Iris pigment epithelial cell (primary cell): ENCODE measurements at regions not wholly inside any gene's neighbourhood (a gene's known extent, or its start where the extent isn't known, plus 50 kb on each side); places are given as distances from the start of the nearest gene placed in this dataset.

Experiments
- DNase-seq: peaks from one replicate; pipeline ENCODE4 v3.0.0-alpha.2; 2011; ENCODE audit warnings: low read depth

DNA sequence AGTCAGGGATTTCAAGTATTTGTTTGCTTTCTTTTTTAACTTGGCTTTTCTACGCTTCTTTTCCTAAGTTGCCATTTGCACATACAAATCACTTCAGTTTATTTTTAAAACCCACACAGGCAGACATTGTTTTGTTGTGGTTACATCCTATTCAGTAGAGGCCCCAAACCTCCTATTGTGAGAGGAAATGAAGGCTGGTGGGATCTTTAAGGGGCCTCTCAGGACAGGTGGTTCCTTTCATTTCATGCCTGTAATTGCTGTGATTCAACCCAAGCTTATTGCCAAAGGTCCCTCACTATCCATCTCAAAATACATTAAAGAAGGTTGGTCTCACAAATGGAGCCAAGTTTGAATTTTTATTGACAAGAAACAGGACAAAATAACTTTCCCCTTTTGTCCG is 257.1 kb downstream of the ADAMTS20 start:
- DNase-seq = no peak

- no peak for DNase-seq
These were observed 257.9 kb downstream of the ADAMTS20 start for GRCh38 chr12:43294147-43294546.

GRCh38 chr12:43293396-43293795 is 258.6 kb downstream of the ADAMTS20 start:
- peak; percentile 86 for DNase-seq

GRCh38 chr12:43292699-43293098 is 259.3 kb downstream of the ADAMTS20 start:
- DNase-seq = peak; percentile 82

DNA sequence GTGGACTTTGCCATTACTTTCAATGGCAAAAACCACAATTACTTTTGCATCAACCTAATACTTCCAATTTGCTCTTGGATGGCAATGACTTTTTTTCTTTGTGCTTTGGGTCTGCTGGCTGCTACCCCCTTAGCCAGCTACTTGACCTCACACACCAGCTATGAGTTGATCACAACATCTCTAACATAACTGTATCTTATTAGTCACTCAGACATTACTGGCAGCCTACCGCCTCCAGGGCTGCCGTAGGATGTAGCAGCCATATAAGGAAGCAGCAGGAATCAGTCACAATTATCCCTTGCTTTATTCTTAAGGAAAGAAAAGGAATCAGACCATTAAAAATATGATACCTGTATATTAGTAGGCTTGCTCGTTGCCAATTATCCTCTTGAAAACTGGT is 260.5 kb downstream of the ADAMTS20 start:
- peak; percentile 95 for DNase-seq

DNA sequence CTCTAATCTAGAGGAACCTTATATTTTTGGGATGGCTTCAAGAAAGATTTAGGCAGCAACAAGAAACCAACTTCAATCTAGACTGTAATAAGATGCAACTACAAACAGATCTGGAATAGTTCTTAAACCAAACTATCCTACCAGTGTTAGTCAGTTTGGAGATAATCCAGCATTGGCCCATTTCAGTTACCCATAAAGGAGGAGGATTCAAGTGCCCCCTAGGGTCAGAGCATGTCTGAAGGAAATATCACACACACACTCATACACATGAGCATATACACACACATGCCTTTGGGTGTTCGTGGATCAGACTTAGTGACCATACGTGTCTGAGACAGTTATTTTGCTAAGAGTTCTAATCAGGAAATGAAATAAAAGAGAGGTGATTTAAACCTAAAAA is 261.2 kb downstream of the ADAMTS20 start:
- DNase-seq = peak; percentile 52

DNA sequence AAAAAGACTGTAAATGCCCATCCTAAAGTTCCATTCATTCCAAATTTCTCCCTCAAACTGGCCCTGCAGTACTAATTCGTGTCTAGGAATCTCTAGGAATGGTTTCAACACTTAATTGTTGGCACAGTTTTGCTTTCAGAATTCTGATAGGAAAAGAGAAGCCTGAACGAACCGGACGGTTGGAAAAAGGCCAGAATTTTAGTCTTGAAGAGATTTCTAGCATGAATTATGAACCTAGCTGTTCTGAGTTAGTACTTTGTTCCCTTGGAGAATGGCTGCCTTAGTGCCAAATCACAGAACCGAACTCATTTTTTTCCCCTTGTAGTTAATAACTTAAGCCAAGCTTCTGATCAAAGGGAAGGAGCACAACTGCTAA is 262.6 kb downstream of the ADAMTS20 start:
- DNase-seq = peak; percentile 40

DNA sequence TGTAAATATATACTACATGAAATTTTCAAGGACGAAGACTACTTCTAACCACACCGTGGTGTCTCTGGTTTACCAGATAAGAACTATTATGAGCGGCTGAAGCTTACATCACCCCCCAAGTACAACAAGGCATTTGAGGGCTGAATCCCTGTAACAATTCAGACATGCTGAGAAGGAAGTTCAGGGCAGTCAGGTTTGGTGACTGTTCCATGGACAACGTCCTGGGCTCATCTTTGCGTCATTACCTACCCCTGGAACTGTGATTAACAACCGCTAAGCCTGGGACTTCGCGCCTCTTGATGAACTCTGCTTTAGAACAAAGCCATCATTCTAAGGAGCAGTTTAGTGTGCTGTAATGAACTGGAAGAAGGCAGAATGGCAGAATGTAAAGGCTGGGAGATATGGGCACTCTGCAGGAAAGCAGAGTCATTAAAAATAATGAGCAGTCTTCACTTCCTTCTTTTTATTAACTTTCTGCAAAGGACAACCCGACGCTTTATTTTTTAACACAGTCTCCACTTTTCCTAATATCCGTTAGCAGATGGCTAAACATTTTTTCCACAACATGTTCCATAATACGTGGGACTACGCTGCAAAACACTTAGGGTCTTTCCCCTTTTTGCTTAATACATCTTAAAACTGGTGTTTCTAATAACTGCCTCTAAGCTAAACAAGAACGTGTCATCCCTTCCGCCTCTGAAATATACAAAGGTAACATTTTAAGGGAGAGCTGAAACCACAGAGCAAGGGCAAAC is 263.2 kb downstream of the ADAMTS20 start:
- no peak for DNase-seq

GRCh38 chr12:43287706-43288383 is 264.2 kb downstream of the ADAMTS20 start:
- DNase-seq = no peak

GRCh38 chr12:43286986-43287385 is 265.0 kb downstream of the ADAMTS20 start:
- DNase-seq = no peak

- peak; percentile 98 for DNase-seq
These were observed 266.8 kb downstream of the ADAMTS20 start for GRCh38 chr12:43285159-43285598.

- peak; percentile 61 for DNase-seq
These were observed 267.4 kb downstream of the ADAMTS20 start for GRCh38 chr12:43284486-43285158.

- no peak for DNase-seq
These were observed 268.8 kb downstream of the ADAMTS20 start for GRCh38 chr12:43283206-43283605.

DNA sequence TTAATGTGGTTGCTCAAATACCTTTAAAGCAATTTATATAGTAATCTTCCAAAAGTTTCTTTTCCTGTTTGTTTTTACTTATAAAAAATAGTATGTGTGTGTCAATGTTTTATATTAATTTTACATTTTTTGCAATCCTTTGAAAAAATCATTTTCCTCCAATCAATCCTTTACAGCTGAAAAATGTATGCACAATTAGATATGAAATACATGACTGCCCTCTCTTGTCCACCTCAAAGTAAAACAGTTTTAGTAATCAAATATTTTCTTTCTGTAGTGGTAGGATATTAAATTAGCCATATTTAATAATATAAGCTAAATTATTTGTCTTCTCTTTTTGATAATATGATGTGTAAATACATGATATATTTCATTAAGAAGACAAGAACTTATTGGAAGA is 269.9 kb downstream of the ADAMTS20 start:
- peak; percentile 54 for DNase-seq

DNA sequence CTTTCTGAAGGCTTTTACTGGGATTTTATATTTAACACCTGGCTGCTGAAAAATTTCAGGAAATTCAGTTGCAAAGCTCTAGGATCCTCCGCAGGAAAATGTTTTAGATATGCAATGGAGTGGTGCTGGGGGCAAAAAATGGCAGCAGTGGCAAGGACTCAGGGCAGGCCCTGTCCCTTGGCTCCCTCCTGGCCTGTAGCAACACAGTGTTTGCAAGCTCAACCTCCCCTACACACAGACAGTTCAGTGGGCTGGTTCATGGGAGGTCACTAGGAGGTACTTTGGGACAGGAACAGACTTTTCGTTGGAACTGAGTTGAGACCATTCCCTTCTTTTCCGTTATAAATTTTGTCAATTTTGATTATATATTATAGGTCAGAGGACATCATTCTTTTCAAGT is 270.4 kb downstream of the ADAMTS20 start:
- no peak for DNase-seq

DNA sequence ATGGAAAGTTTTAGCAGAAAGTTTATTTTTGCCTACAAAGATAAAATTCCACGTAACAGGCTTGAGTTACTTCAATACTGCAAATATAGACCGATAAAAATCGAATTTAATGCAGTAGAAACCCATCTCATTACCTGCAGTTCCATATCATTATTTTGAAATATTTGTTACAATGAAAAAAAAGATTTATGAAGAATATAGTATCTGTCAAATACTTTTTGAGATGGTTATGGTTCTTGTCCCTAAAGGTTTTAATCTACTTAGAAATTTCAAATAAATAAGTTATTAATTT is 273.5 kb downstream of the ADAMTS20 start:
- DNase-seq = no peak

GRCh38 chr12:43277651-43278540 is 274.1 kb downstream of the ADAMTS20 start:
- peak; percentile 86 for DNase-seq

DNA sequence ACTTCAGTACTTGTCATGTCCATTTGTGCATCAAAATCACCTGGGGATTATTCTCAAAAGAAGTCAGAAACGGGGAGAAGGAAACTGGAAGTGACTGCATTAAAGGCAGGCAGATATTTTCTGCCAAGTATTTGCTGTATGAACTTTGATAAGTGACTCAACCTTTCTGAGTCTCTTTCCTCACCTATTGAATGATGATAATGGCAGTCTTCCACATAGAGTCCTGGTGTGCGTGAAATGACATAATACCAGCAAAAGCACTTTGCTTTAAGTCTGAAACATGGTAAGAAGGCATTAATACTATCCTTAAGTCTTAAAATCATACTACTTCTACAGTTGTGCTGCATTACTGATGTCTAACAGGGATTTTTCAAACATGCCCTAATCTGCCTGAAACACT is 278.5 kb downstream of the ADAMTS20 start:
- DNase-seq = no peak

DNA sequence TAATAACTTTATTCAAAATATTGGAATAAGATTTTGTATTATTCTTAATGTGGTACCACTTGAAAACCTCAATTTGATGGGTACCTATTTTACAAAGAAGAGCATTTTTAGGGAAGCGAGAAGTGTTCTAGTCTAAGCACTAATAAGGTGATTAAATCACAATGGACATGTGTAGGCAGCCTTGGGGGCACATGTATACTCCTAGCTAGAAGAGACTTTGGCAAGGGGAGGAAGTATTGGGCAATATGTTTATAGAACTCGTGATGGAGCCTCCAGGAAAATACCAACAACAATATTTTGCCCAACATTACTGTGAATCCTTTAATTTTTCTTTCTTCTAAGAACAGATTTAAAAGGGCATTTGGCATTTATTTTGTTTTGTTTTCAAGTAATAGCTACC is 280.3 kb downstream of the ADAMTS20 start:
- no peak for DNase-seq

DNA sequence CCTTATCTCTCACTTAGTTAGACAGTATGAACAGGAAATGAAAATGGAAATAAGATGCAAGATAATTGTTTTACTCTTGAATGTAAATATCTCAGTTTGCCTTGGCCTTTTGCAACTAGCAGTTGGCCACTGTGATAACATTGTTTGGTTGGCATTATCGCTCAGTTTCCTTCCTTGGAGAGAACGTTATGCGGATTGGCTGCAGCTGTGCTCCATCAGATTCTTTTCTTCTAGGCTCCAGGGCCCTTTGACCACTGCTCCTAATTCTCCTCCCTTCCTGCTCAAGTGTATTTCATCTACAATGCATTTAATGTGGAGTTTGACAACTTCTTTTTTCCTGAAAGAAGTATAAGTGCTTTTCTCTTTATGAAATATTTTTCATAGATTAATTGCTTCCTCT is 284.2 kb downstream of the ADAMTS20 start:
- no peak for DNase-seq

- no peak for DNase-seq
These were observed 290.3 kb downstream of the ADAMTS20 start for GRCh38 chr12:43261701-43262100.

GRCh38 chr12:43255522-43256111 is 296.4 kb downstream of the ADAMTS20 start:
- no peak for DNase-seq
